LoVo (cell line): ENCODE measurements at regions not wholly inside any gene's neighbourhood (a gene's known extent, or its start where the extent isn't known, plus 50 kb on each side); places are given as distances from the start of the nearest gene placed in this dataset.

Experiments used
- DNase-seq: peaks from one replicate; pipeline ENCODE4 v3.0.0-alpha.2; 2016; ENCODE audit warnings: low spot score

- DNase-seq = no peak
These were observed 437.6 kb downstream of the GPM6A start for GRCh38 chr4:175374459-175374858.

- no peak for DNase-seq
These were observed 435.6 kb downstream of the GPM6A start for GRCh38 chr4:175376287-175376977.

- DNase-seq = no peak
These were observed 434.9 kb downstream of the GPM6A start for GRCh38 chr4:175377203-175377602.

GRCh38 chr4:175378372-175378771, 433.7 kb downstream of the GPM6A start:
- DNase-seq = no peak

- no peak for DNase-seq
These were observed 431.2 kb downstream of the GPM6A start for GRCh38 chr4:175380841-175381240.

- DNase-seq = no peak
These were observed 426.3 kb downstream of the GPM6A start for GRCh38 chr4:175385797-175386196.

- no peak for DNase-seq
These were observed 425.1 kb downstream of the GPM6A start for GRCh38 chr4:175386776-175387507.

GRCh38 chr4:175394208-175394607, 417.9 kb downstream of the GPM6A start:
- DNase-seq = no peak

- no peak for DNase-seq
These were observed 406.1 kb downstream of the GPM6A start for GRCh38 chr4:175405961-175406360.

- DNase-seq = no peak
These were observed 404.1 kb downstream of the GPM6A start for GRCh38 chr4:175407926-175408325.

- no peak for DNase-seq
These were observed 400.8 kb downstream of the GPM6A start for GRCh38 chr4:175411251-175411650.

- no peak for DNase-seq
These were observed 399.9 kb downstream of the GPM6A start for GRCh38 chr4:175412161-175412560.

GRCh38 chr4:175412746-175413145, 399.3 kb downstream of the GPM6A start:
- no peak for DNase-seq

GRCh38 chr4:175413561-175413960, 398.5 kb downstream of the GPM6A start:
- peak; percentile 51 for DNase-seq

- DNase-seq = no peak
These were observed 397.5 kb downstream of the GPM6A start for GRCh38 chr4:175414602-175415001.

GRCh38 chr4:175418516-175418915, 393.5 kb downstream of the GPM6A start:
- no peak for DNase-seq

GRCh38 chr4:175419236-175419718, 392.8 kb downstream of the GPM6A start:
- DNase-seq = peak; percentile 69

- peak; percentile 32 for DNase-seq
These were observed 390.6 kb downstream of the GPM6A start for GRCh38 chr4:175421506-175421905.

- DNase-seq = no peak
These were observed 389.7 kb downstream of the GPM6A start for GRCh38 chr4:175422331-175422730.

- no peak for DNase-seq
These were observed 388.0 kb downstream of the GPM6A start for GRCh38 chr4:175424111-175424510.

GRCh38 chr4:175427751-175428150, 384.3 kb downstream of the GPM6A start:
- no peak for DNase-seq

GRCh38 chr4:175431694-175432093, 380.4 kb downstream of the GPM6A start:
- no peak for DNase-seq

- DNase-seq = no peak
These were observed 376.7 kb downstream of the GPM6A start for GRCh38 chr4:175435381-175435783.

GRCh38 chr4:175436196-175436595, 375.9 kb downstream of the GPM6A start:
- no peak for DNase-seq
